Calu3 (cell line): ENCODE measurements at regions not wholly inside any gene's neighbourhood (a gene's known extent, or its start where the extent isn't known, plus 50 kb on each side); places are given as distances from the start of the nearest gene placed in this dataset.

ENCODE experiments used
- BruUV-seq: library from RNA; stranded (reverse); fragments of 400-500 nt; replicated peaks from 2 replicates; lab custom pipeline; 2021; lab: Mats Ljungman, UMichigan
- CTCF ChIA-PET: fragments of 300-600 bp; sonication (Branson Sonifier 250); formaldehyde crosslinking; loops from one replicate; lab custom pipeline; 2022; ENCODE audit warnings: antibody characterized with exemption; lab: Charles Lee
- DNase-seq: peaks from one replicate; pipeline ENCODE4 v3.0.0; 2022
- H3K27ac Mint-ChIP-seq: one replicate; pipeline ENCODE4 v1.8.0; 2022; ENCODE audit warnings: mixed read lengths; ENCODE audit not compliant: unreplicated experiment
- H3K27me3 Mint-ChIP-seq: one replicate; pipeline ENCODE4 v1.8.0; 2022; ENCODE audit warnings: mixed read lengths; ENCODE audit not compliant: unreplicated experiment
- H3K36me3 Mint-ChIP-seq: one replicate; pipeline ENCODE4 v1.8.0; 2022; ENCODE audit warnings: mild to moderate bottlenecking, moderate library complexity, mixed read lengths; ENCODE audit not compliant: insufficient read depth, unreplicated experiment
- H3K4me1 Mint-ChIP-seq: one replicate; pipeline ENCODE4 v1.8.0; 2022; ENCODE audit warnings: mild to moderate bottlenecking, low read depth, mixed read lengths; ENCODE audit not compliant: unreplicated experiment
- H3K4me3 Mint-ChIP-seq: one replicate; pipeline ENCODE4 v1.8.0; 2022; ENCODE audit warnings: mild to moderate bottlenecking, low read depth, moderate library complexity, mixed read lengths; ENCODE audit not compliant: unreplicated experiment
- H3K9me3 Mint-ChIP-seq: one replicate; pipeline ENCODE4 v1.8.0; 2022; ENCODE audit warnings: low read depth, mixed read lengths; ENCODE audit not compliant: unreplicated experiment
- CTCF ChIP-seq: fragments of 200-600 bp; IDR thresholded peaks from one replicate; pipeline ENCODE4 v1.8.0; 2022; ENCODE audit warnings: antibody characterized with exemption; ENCODE audit not compliant: unreplicated experiment
- intact Hi-C: fragments of 100-400 bp; cut with micrococcal nuclease; formaldehyde crosslinking; loops from one replicate; pipeline ENCODE4 v1.10.0; 2022; ENCODE audit not compliant: unreplicated experiment

- Mint-ChIP-seq H3K36me3 (no peaks in the 10 kb centered on the region), H3K27ac (no peak overlapping the region), H3K27me3 (no peaks in the 10 kb centered on the region), H3K4me3 (no peak overlapping the region), H3K4me1 (no peaks in the 10 kb centered on the region), H3K9me3 (peaks cover 9% of the 10 kb centered on the region)
- DNase-seq, result no peak
- no TSS peak for BruUV-seq
- intact Hi-C loops, result no loop called here
- no peak for TF ChIP-seq CTCF
- CTCF ChIA-PET, result interaction anchor here (0.7 kb wide), 1 partner anchor 194 kb away, joined by 5 read pairs; no protein-coding TSS in a partner anchor
These were observed 329.9 kb upstream of the VWC2 start for GRCh38 chr7:49443515-49443914.

- CTCF ChIA-PET, result no interaction called here
- DNase-seq, result no peak
- Mint-ChIP-seq H3K27ac (no peak overlapping the region), H3K4me1 (no peaks in the 10 kb centered on the region), H3K27me3 (no peaks in the 10 kb centered on the region), H3K4me3 (no peak overlapping the region), H3K9me3 (peaks cover 13% of the 10 kb centered on the region), H3K36me3 (no peaks in the 10 kb centered on the region)
- TF ChIP-seq CTCF, result no peak
- BruUV-seq, result no TSS peak
- intact Hi-C loops, result no loop called here
These were observed 320.0 kb upstream of the VWC2 start for GRCh38 chr7:49453486-49453885.

- Mint-ChIP-seq H3K36me3 (no peaks in the 10 kb centered on the region), H3K9me3 (peaks cover 16% of the 10 kb centered on the region), H3K27me3 (no peaks in the 10 kb centered on the region), H3K4me1 (no peaks in the 10 kb centered on the region), H3K27ac (no peak overlapping the region), H3K4me3 (no peak overlapping the region)
- intact Hi-C loops, result no loop called here
- no peak for DNase-seq
- CTCF ChIA-PET, result no interaction called here
- BruUV-seq, result no TSS peak
- TF ChIP-seq CTCF, result no peak
These were observed 294.0 kb upstream of the VWC2 start for GRCh38 chr7:49479441-49479840.

- no peaks in the 10 kb centered on the region for H3K4me1 Mint-ChIP-seq
- H3K27ac Mint-ChIP-seq, result no peak overlapping the region
- no peaks in the 10 kb centered on the region for H3K27me3 Mint-ChIP-seq
- no peak for DNase-seq
- H3K4me3 Mint-ChIP-seq, result no peak overlapping the region
- no TSS peak for BruUV-seq
- intact Hi-C loops, result no loop called here
- peaks cover 14% of the 10 kb centered on the region for H3K9me3 Mint-ChIP-seq
- CTCF ChIA-PET, result no interaction called here
- TF ChIP-seq CTCF, result no peak
- no peaks in the 10 kb centered on the region for H3K36me3 Mint-ChIP-seq
These were observed 293.4 kb upstream of the VWC2 start for GRCh38 chr7:49479936-49480544.
